ENCODE measurements at regions not wholly inside any gene's neighbourhood (a gene's known extent, or its start where the extent isn't known, plus 50 kb on each side); places are given as distances from the start of the nearest gene placed in this dataset.

- TF ChIP-seq POLR2AphosphoS5 (IDR thresholded peaks at IDR 0.05; ENCODE audit: low read depth) (no peak), REST (IDR thresholded peaks at IDR 0.05; ENCODE audit: insufficient replicate concordance, low read depth) (no peak), GABPA (IDR thresholded peaks at IDR 0.05; ENCODE audit: low read depth) (no peak), CTCF (IDR thresholded peaks at IDR 0.05; ENCODE audit: insufficient read depth, low read length) (no peak), SPI1 (IDR thresholded peaks at IDR 0.05; ENCODE audit: borderline replicate concordance, low read depth) (no peak)
- DNase-seq (ENCODE audit: low read depth in 1 of 2, low spot score in 1 of 2) = no peak
- no peak overlapping the region for H3K4me3 ChIP-seq (replicated peaks; ENCODE audit: insufficient read depth, low read length)
- no peak overlapping the region for H3K27ac ChIP-seq (replicated peaks)
- H3K27me3 ChIP-seq (ENCODE audit: insufficient read depth, poor library complexity, severe bottlenecking) = no peaks in the 10 kb centered on the region
Observed at GRCh38 chr11:90601261-90601660, 378.4 kb upstream of the CHORDC1 start.

DNA sequence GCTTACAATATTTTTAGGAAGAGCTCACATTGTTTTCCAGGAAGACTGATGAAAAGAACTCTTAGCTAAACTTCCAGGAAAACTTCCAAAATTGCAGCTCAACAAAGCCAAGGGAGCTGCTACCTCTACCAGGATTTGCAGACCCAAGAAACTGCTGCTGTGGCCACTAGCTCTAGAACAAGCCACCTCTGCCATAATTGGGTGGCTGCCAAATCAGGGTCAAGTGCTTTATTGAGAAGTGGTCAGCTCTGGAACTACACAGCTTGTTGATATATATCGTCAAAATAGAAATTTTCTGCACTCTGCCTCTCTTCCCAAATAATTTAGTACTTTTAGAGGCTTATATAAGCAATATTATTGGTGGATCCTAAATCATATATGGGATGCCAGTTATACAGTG lies 371.8 kb upstream of the CHORDC1 start:
- no peak for TF ChIP-seq CTCF (IDR thresholded peaks at IDR 0.05; ENCODE audit: insufficient read depth, low read length)
- no peak for TF ChIP-seq SPI1 (IDR thresholded peaks at IDR 0.05; ENCODE audit: borderline replicate concordance, low read depth)
- TF ChIP-seq POLR2AphosphoS5 (IDR thresholded peaks at IDR 0.05; ENCODE audit: low read depth) = no peak
- TF ChIP-seq REST (IDR thresholded peaks at IDR 0.05; ENCODE audit: insufficient replicate concordance, low read depth) = no peak
- no peak for TF ChIP-seq GABPA (IDR thresholded peaks at IDR 0.05; ENCODE audit: low read depth)
- no peak overlapping the region for H3K4me3 ChIP-seq (replicated peaks; ENCODE audit: insufficient read depth, low read length)
- H3K27ac ChIP-seq (replicated peaks) = no peak overlapping the region
- H3K27me3 ChIP-seq (ENCODE audit: insufficient read depth, poor library complexity, severe bottlenecking) = no peaks in the 10 kb centered on the region
- no peak for DNase-seq (ENCODE audit: low read depth in 1 of 2, low spot score in 1 of 2)

GRCh38 chr11:90593099-90593498 lies 370.2 kb upstream of the CHORDC1 start:
- TF ChIP-seq POLR2AphosphoS5 (IDR thresholded peaks at IDR 0.05; ENCODE audit: low read depth) (no peak), GABPA (IDR thresholded peaks at IDR 0.05; ENCODE audit: low read depth) (no peak), CTCF (IDR thresholded peaks at IDR 0.05; ENCODE audit: insufficient read depth, low read length) (no peak), SPI1 (IDR thresholded peaks at IDR 0.05; ENCODE audit: borderline replicate concordance, low read depth) (peak; percentile 33; the same call in 1 of the 2 replicates)
- H3K27ac ChIP-seq (replicated peaks) = no peak overlapping the region
- DNase-seq (ENCODE audit: low read depth in 1 of 2, low spot score in 1 of 2) = no peak
- no peak overlapping the region for H3K4me3 ChIP-seq (replicated peaks; ENCODE audit: insufficient read depth, low read length)
- no peaks in the 10 kb centered on the region for H3K27me3 ChIP-seq (ENCODE audit: insufficient read depth, poor library complexity, severe bottlenecking)

DNA sequence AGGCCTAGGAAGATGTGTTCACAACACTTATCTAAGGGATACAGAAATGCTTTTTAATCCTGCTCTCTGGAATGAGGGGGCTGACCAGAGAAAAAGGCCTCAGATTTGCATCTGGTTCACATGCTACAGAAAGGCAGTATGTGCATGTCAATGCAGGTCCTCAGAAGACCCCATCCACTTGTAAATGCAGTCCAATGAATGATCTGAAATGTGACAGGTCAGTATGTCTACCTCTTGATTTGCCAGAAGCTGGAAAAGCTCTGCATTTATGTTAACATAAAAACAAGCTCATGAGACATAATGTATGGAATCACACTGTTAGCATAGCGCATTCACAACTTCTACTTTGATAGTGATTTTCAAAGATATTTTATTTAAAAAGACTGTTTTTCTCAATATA lies 367.4 kb upstream of the CHORDC1 start:
- no peak for DNase-seq (ENCODE audit: low read depth in 1 of 2, low spot score in 1 of 2)
- H3K4me3 ChIP-seq (replicated peaks; ENCODE audit: insufficient read depth, low read length) = no peak overlapping the region
- no peak overlapping the region for H3K27ac ChIP-seq (replicated peaks)
- no peak for TF ChIP-seq REST (IDR thresholded peaks at IDR 0.05; ENCODE audit: insufficient replicate concordance, low read depth)
- no peak for TF ChIP-seq GABPA (IDR thresholded peaks at IDR 0.05; ENCODE audit: low read depth)
- TF ChIP-seq CTCF (IDR thresholded peaks at IDR 0.05; ENCODE audit: insufficient read depth, low read length) = no peak
- H3K27me3 ChIP-seq (ENCODE audit: insufficient read depth, poor library complexity, severe bottlenecking) = no peaks in the 10 kb centered on the region
